CD4-positive, alpha-beta memory T cell (primary cell): ENCODE measurements at regions not wholly inside any gene's neighbourhood (a gene's known extent, or its start where the extent isn't known, plus 50 kb on each side); places are given as distances from the start of the nearest gene placed in this dataset.

ENCODE experiments used
- CTCF ChIA-PET: fragments of 350-600 bp; sonication (Branson Sonifier 250); formaldehyde crosslinking; loops from one replicate; lab custom pipeline; 2021; ENCODE audit warnings: inconsistent platforms; ENCODE audit not compliant: partially characterized antibody; lab: Charles Lee
- POLR2A ChIA-PET: fragments of 350-600 bp; sonication (Branson Sonifier 250); formaldehyde crosslinking; loops from one replicate; lab custom pipeline; 2021; ENCODE audit not compliant: partially characterized antibody; lab: Charles Lee
- DNase-seq, 5 donors: peaks; one replicate each; pipeline versions ENCODE4 v3.0.0 to v3.0.0-alpha.2; 2020 to 2022; ENCODE audit warnings: mixed read lengths in 1 of 5
- H3K27ac ChIP-seq: one replicate; pipeline ENCODE4 v1.7.0; 2013; ENCODE audit warnings: low read depth, low read length
- H3K27me3 ChIP-seq: 2 replicates; pipeline ENCODE4 v1.7.0; 2013; ENCODE audit warnings: mild to moderate bottlenecking, low read length, moderate library complexity; ENCODE audit not compliant: insufficient read depth
- H3K36me3 ChIP-seq: 2 replicates; pipeline ENCODE4 v1.7.0; 2013; ENCODE audit warnings: mild to moderate bottlenecking, low read length, moderate library complexity; ENCODE audit not compliant: insufficient read depth
- H3K4me1 ChIP-seq: 2 replicates; pipeline ENCODE4 v1.7.0; 2013; ENCODE audit warnings: mild to moderate bottlenecking, low read length, moderate library complexity; ENCODE audit not compliant: insufficient read depth
- H3K4me3 ChIP-seq, 2 donors: one replicate each; pipeline ENCODE4 v1.7.0; 2013; ENCODE audit warnings: low read length in 2 of 2, mild to moderate bottlenecking in 1 of 2
- H3K9me3 ChIP-seq, 2 donors: one replicate each; pipeline ENCODE4 v1.7.0; 2013; ENCODE audit warnings: low read length in 2 of 2, control low read depth in 1 of 2; ENCODE audit not compliant: control insufficient read depth in 1 of 2
- H3K27ac Mint-ChIP-seq, 7 donors: one replicate each; pipeline ENCODE4 v1.8.0; 2020 to 2021; ENCODE audit warnings: mixed read lengths in 7 of 7, mild to moderate bottlenecking in 6 of 7, inconsistent platforms in 3 of 7, moderate library complexity in 3 of 7
- H3K27me3 Mint-ChIP-seq, 2 donors: one replicate each; pipeline ENCODE4 v1.8.0; 2020 to 2021; ENCODE audit warnings: mixed read lengths in 2 of 2
- H3K36me3 Mint-ChIP-seq, 2 donors: one replicate each; pipeline ENCODE4 v1.8.0; 2020 to 2021; ENCODE audit warnings: mixed read lengths in 2 of 2, inconsistent platforms in 1 of 2, mild to moderate bottlenecking in 1 of 2
- H3K4me1 Mint-ChIP-seq, 4 donors: one replicate each; pipeline ENCODE4 v1.8.0; 2020 to 2021; ENCODE audit warnings: mixed read lengths in 4 of 4, mild to moderate bottlenecking in 1 of 4
- H3K4me3 Mint-ChIP-seq, 8 donors: one replicate each; pipeline ENCODE4 v1.8.0; 2020 to 2021; ENCODE audit warnings: mixed read lengths in 8 of 8, mild to moderate bottlenecking in 7 of 8, moderate library complexity in 6 of 8, inconsistent platforms in 3 of 8
- H3K9me3 Mint-ChIP-seq, 8 donors: one replicate each; pipeline ENCODE4 v1.8.0; 2020 to 2021; ENCODE audit warnings: mixed read lengths in 8 of 8, mild to moderate bottlenecking in 5 of 8, inconsistent platforms in 3 of 8, moderate library complexity in 1 of 8
- intact Hi-C: fragments of 100-400 bp; cut with micrococcal nuclease; formaldehyde crosslinking; loops from one replicate; pipeline ENCODE4 v1.15.1; 2023

DNA sequence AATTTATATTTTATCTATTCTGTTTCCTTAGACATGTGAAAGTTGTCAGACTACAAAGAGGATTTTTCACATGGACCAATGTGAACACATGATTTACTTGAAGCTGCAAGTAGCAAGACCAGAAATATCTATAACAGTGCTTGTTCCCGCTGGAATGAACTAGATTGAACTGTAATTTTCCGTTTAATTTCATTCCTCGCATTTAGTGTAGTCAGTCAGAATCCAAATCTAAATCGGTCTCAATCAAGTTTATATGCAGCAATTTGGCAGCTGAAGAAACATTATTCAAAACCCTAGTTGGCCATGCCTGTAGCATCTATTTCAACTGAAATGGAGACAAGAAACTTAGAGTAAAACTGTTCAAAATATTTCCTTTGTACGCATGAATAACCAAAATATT lies 570.7 kb upstream of the SLITRK5 start:
- H3K27ac Mint-ChIP-seq: no peak overlapping the region

DNA sequence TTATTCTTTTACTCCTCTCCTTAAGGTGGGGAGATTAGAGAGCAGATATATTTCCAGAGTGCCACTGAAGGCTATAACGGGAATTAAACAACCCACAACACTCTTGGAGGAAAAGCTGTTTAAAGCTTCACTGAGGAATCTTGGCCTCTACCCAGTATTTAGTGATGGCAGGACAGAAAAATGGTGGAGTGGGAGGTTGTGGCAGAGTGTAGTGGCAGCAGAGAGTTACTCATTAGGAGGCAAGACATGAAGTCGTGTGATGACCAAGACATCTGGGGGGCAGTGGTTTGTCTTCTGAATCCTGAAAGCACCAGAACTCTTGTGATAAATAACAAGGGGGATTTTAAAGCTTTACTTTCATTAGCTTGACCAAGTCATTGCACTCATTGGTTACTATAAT lies 563.5 kb upstream of the SLITRK5 start:
- Histone ChIP-seq H3K4me3 (no peak overlapping the region), H3K4me1 (no peaks in the 10 kb centered on the region), H3K9me3 (no peaks in the 10 kb centered on the region), H3K36me3 (no peaks in the 10 kb centered on the region), H3K27ac (no peak overlapping the region), H3K27me3 (no peaks in the 10 kb centered on the region)
- H3K36me3 Mint-ChIP-seq: no peaks in the 10 kb centered on the region
- H3K27me3 Mint-ChIP-seq: no peaks in the 10 kb centered on the region
- no peaks in the 10 kb centered on the region for H3K4me1 Mint-ChIP-seq
- peaks cover 2 to 8% (median 4%) of the 10 kb centered on the region in 8 donors for H3K9me3 Mint-ChIP-seq
- no peak overlapping the region for H3K27ac Mint-ChIP-seq
- no peak overlapping the region for H3K4me3 Mint-ChIP-seq
- intact Hi-C loops: no loop called here
- POLR2A ChIA-PET: no interaction called here
- CTCF ChIA-PET: no interaction called here
- DNase-seq: no peak

More for the DNA sequence above, 570.7 kb upstream of the SLITRK5 start:
- Histone ChIP-seq H3K27me3 (no peaks in the 10 kb centered on the region), H3K4me1 (no peaks in the 10 kb centered on the region), H3K9me3 (no peaks in the 10 kb centered on the region), H3K4me3 (no peak overlapping the region), H3K36me3 (no peaks in the 10 kb centered on the region), H3K27ac (no peak overlapping the region)
- CTCF ChIA-PET: no interaction called here
- Mint-ChIP-seq H3K4me3 (no peak overlapping the region), H3K36me3 (no peaks in the 10 kb centered on the region), H3K4me1 (no peaks in the 10 kb centered on the region), H3K9me3 (peaks cover 0 to 9% (median 5%) of the 10 kb centered on the region in 8 donors), H3K27me3 (no peaks in the 10 kb centered on the region)
- POLR2A ChIA-PET: no interaction called here
- intact Hi-C loops: no loop called here
- DNase-seq: no peak

DNA sequence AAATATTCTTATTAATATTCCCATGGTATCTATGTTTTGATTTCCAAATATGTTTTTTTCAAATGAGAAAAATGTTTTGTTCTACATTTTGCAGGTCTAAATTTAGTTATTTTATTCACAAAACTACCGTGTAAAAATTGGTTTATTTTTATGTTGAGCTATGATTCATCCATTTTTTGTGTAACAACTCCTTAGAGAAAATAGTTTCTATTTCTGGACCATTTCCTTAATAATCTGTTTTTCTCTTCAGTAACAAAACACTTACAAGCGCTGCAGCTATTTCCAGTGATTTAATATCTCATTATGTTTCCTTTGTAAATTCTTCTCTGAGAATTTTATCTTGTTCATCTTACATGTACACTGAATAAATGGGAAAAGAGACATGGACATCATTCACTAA lies 550.7 kb upstream of the SLITRK5 start:
- CTCF ChIA-PET: no interaction called here
- Mint-ChIP-seq H3K27me3 (no peaks in the 10 kb centered on the region), H3K9me3 (peaks cover 0 to 7% (median 2%) of the 10 kb centered on the region in 8 donors), H3K4me1 (peaks cover 0 to 2% (median under 1%) of the 10 kb centered on the region in 4 donors), H3K36me3 (no peaks in the 10 kb centered on the region), H3K27ac (no peak overlapping the region), H3K4me3 (no peak overlapping the region)
- DNase-seq: no peak
- no peak overlapping the region for H3K27ac ChIP-seq
- no peaks in the 10 kb centered on the region for H3K9me3 ChIP-seq
- intact Hi-C loops: no loop called here
- H3K4me3 ChIP-seq: no peak overlapping the region
- POLR2A ChIA-PET: no interaction called here
- no peaks in the 10 kb centered on the region for H3K27me3 ChIP-seq
- no peaks in the 10 kb centered on the region for H3K36me3 ChIP-seq
- no peaks in the 10 kb centered on the region for H3K4me1 ChIP-seq

DNA sequence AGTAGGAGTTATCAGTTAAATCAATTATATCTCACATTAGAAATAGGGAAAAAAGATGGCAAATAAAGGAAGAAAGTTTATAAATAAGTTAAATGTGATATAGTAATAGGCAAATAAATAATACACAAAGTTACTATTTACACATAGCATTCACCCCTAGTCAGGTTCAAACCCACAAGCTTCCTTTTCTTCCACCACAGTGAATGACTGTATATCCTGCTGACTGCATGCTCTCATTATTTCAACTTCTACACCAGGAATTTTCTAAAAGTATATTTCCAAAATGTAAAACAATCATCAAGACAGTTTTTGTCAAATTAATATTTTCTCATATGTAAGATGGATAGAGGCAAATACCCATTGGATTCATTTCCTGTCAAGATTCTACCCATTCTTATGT lies 548.6 kb upstream of the SLITRK5 start:
- Mint-ChIP-seq H3K27ac (no peak overlapping the region), H3K9me3 (peaks cover 0 to 4% (median 2%) of the 10 kb centered on the region in 8 donors), H3K36me3 (no peaks in the 10 kb centered on the region), H3K4me3 (no peak overlapping the region), H3K27me3 (no peaks in the 10 kb centered on the region), H3K4me1 (peaks cover 0 to 2% (median under 1%) of the 10 kb centered on the region in 4 donors)
- no peak overlapping the region for H3K4me3 ChIP-seq
- intact Hi-C loops: no loop called here
- H3K4me1 ChIP-seq: no peaks in the 10 kb centered on the region
- ChIA-PET CTCF (no interaction called here), POLR2A (no interaction called here)
- H3K27me3 ChIP-seq: no peaks in the 10 kb centered on the region
- DNase-seq: no peak
- H3K27ac ChIP-seq: no peak overlapping the region
- H3K36me3 ChIP-seq: no peaks in the 10 kb centered on the region
- H3K9me3 ChIP-seq: no peaks in the 10 kb centered on the region

DNA sequence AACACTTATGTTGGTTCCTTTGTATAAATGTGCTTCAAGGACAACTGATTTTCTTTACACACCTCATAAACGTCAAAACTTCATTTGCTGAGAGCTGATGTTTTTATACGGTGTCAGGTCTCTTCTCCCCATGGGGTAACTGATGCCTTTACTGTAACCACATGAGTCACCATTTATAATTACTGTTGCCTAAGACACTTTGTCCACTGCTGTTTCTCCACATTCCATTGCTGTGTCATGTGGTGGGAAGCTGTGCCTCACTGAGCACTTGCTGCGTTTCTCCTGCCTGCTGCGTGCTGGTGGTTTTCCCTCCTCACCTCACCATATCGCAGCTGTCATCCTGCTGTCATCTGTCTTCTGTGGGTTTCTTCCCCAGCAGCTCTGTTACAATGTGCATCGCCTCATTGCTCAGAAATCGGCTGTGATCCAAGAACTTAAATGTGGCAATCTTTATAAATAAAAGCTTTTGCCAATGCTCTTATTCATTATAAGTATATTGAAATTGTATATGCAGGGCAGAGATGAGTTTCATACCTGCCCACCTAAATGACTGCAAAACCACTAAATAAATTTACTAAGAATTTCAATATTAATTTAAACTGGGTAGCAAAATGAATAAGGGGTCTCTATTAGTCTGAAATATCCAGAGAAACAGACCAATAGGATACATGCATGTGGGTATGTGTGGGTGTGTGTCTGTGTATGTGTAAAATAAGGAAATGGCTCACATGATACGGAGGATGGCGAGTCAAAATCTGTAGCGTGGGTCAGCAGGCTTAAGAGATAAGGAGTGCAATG lies 547.0 kb upstream of the SLITRK5 start:
- H3K4me3 ChIP-seq: no peak overlapping the region
- no peaks in the 10 kb centered on the region for H3K9me3 ChIP-seq
- Mint-ChIP-seq H3K4me1 (peaks cover 0 to 2% (median under 1%) of the 10 kb centered on the region in 4 donors), H3K36me3 (no peaks in the 10 kb centered on the region), H3K9me3 (peaks cover 0 to 6% (median 3%) of the 10 kb centered on the region in 8 donors), H3K27ac (no peak overlapping the region), H3K27me3 (no peaks in the 10 kb centered on the region), H3K4me3 (peak overlapping the region in 1 of 8 donors; percentile 3)
- no peak for DNase-seq
- H3K36me3 ChIP-seq: no peaks in the 10 kb centered on the region
- intact Hi-C loops: no loop called here
- H3K4me1 ChIP-seq: no peaks in the 10 kb centered on the region
- CTCF ChIA-PET: no interaction called here
- POLR2A ChIA-PET: no interaction called here
- H3K27me3 ChIP-seq: no peaks in the 10 kb centered on the region
- no peak overlapping the region for H3K27ac ChIP-seq

DNA sequence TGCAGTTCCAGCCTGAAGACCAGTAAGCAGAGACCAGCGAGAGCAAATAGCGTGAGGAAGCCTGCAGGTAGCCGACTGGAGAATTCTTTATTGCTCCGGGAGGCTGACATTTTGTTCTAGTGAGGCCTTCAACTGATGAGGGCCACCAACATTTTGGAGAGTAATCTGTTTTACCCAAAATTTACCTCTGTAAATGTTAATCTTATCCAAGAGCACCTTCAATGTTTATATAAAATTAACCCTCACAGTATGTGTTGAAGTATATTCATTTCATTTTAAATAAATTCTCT lies 546.4 kb upstream of the SLITRK5 start:
- Histone ChIP-seq H3K27me3 (no peaks in the 10 kb centered on the region), H3K36me3 (no peaks in the 10 kb centered on the region), H3K4me3 (no peak overlapping the region), H3K4me1 (no peaks in the 10 kb centered on the region), H3K9me3 (no peaks in the 10 kb centered on the region), H3K27ac (no peak overlapping the region)
- Mint-ChIP-seq H3K27ac (no peak overlapping the region), H3K4me3 (no peak overlapping the region), H3K4me1 (peaks cover 0 to 2% (median under 1%) of the 10 kb centered on the region in 4 donors), H3K9me3 (peaks cover 0 to 8% (median 4%) of the 10 kb centered on the region in 8 donors), H3K36me3 (no peaks in the 10 kb centered on the region), H3K27me3 (no peaks in the 10 kb centered on the region)
- CTCF ChIA-PET: no interaction called here
- POLR2A ChIA-PET: no interaction called here
- no peak for DNase-seq
- intact Hi-C loops: no loop called here

DNA sequence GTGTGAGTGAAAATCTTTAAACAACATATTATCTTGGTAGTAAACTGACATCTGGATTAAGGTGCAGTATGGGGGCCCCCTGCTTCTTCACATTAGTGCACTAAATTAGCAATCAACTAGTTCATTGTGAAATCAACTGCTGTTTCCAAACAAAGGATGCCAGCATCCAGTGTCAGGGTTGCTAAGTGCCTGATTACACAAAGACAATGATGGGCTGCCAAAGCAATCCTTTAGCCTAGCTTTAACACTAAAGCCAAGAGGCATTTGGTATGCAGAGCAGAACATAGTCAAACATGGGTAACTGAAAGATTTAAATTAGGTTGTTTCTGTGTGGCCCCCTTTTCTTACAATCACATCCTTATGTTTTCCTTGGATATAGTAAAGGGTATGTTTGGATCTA lies 543.1 kb upstream of the SLITRK5 start:
- POLR2A ChIA-PET: no interaction called here
- peaks cover 0 to 2% (median under 1%) of the 10 kb centered on the region in 4 donors for H3K4me1 Mint-ChIP-seq
- DNase-seq: no peak
- no peak overlapping the region for H3K4me3 Mint-ChIP-seq
- H3K9me3 Mint-ChIP-seq: peaks cover 0 to 8% (median 4%) of the 10 kb centered on the region in 8 donors
- H3K36me3 Mint-ChIP-seq: no peaks in the 10 kb centered on the region
- no peaks in the 10 kb centered on the region for H3K27me3 Mint-ChIP-seq
- intact Hi-C loops: no loop called here
- CTCF ChIA-PET: no interaction called here
- Histone ChIP-seq H3K36me3 (no peaks in the 10 kb centered on the region), H3K4me3 (no peak overlapping the region), H3K4me1 (no peaks in the 10 kb centered on the region), H3K27ac (no peak overlapping the region), H3K27me3 (no peaks in the 10 kb centered on the region), H3K9me3 (no peaks in the 10 kb centered on the region)
- H3K27ac Mint-ChIP-seq: no peak overlapping the region
